ENCODE measurements at regions not wholly inside any gene's neighbourhood (a gene's known extent, or its start where the extent isn't known, plus 50 kb on each side); places are given as distances from the start of the nearest gene placed in this dataset.

DNA sequence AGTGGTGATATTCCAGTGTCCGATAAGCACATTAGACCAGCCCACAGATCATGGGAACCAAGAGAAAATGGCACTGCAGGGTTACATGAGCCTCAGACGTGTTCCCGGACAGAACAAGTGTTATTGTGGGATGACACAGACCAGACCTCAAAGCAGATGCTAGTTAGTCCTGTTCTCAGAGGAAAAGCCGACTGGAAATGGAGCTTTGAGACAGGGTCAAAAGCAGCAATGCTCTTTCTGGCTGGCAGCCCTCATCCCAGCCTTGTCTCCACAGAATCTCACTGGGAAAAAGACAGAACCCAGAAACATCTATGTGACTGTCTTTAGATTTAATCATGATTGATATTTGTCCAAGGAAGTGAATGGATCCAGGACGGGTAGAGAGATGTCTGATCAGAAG, 506.8 kb downstream of the INSC start:
- ChIA-PET POLR2A (no interaction called here), CTCF (no interaction called here)
- H3K27ac Mint-ChIP-seq: no peak overlapping the region
- intact Hi-C loops (cut with DNase I, micrococcal nuclease): no loop called here
- no peak for DNase-seq
- TF ChIP-seq, protein P1, sequence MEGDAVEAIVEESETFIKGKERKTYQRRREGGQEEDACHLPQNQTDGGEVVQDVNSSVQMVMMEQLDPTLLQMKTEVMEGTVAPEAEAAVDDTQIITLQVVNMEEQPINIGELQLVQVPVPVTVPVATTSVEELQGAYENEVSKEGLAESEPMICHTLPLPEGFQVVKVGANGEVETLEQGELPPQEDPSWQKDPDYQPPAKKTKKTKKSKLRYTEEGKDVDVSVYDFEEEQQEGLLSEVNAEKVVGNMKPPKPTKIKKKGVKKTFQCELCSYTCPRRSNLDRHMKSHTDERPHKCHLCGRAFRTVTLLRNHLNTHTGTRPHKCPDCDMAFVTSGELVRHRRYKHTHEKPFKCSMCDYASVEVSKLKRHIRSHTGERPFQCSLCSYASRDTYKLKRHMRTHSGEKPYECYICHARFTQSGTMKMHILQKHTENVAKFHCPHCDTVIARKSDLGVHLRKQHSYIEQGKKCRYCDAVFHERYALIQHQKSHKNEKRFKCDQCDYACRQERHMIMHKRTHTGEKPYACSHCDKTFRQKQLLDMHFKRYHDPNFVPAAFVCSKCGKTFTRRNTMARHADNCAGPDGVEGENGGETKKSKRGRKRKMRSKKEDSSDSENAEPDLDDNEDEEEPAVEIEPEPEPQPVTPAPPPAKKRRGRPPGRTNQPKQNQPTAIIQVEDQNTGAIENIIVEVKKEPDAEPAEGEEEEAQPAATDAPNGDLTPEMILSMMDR (IDR thresholded peaks at IDR 0.05): no peak
- no peaks in the 10 kb centered on the region for H3K36me3 Mint-ChIP-seq (ENCODE audit: low read depth)
- no peaks in the 10 kb centered on the region for H3K9me3 Mint-ChIP-seq
- Histone ChIP-seq H3K4me3 (ENCODE audit: low read length) (no peak overlapping the region), H3K4me1 (ENCODE audit: insufficient read depth, low read length) (no peaks in the 10 kb centered on the region), H3K27me3 (ENCODE audit: control insufficient read depth in 1 of 2, insufficient read depth in 2 of 2, low read length in 2 of 2) (peaks cover 0 to 2% of the 10 kb centered on the region in 2 experiments), H3K27ac (ENCODE audit: low read depth in 1 of 2, low read length in 2 of 2) (no peak overlapping the region), H3K36me3 (ENCODE audit: insufficient read depth, low read length) (no peaks in the 10 kb centered on the region), H3K9me3 (ENCODE audit: control insufficient read depth in 1 of 2, insufficient read depth in 1 of 2, low read length in 2 of 2) (no peaks in the 10 kb centered on the region)
- H3K4me1 Mint-ChIP-seq (ENCODE audit: low read depth): no peaks in the 10 kb centered on the region
- H3K27me3 Mint-ChIP-seq: peaks cover 4% of the 10 kb centered on the region
- no peak overlapping the region for H3K4me3 Mint-ChIP-seq
- ATAC-seq (ENCODE audit: poor library complexity): no peak

- ATAC-seq (ENCODE audit: poor library complexity) (no peak), DNase-seq (no peak)
- no peak overlapping the region for H3K4me3 ChIP-seq (ENCODE audit: low read length)
- Mint-ChIP-seq H3K9me3 (no peaks in the 10 kb centered on the region), H3K4me1 (ENCODE audit: low read depth) (no peaks in the 10 kb centered on the region), H3K36me3 (ENCODE audit: low read depth) (no peaks in the 10 kb centered on the region), H3K27me3 (peaks cover 4% of the 10 kb centered on the region), H3K4me3 (no peak overlapping the region), H3K27ac (no peak overlapping the region)
- H3K27ac ChIP-seq (ENCODE audit: low read depth in 1 of 2, low read length in 2 of 2): no peak overlapping the region
- no peaks in the 10 kb centered on the region for H3K36me3 ChIP-seq (ENCODE audit: insufficient read depth, low read length)
- CTCF ChIA-PET: no interaction called here
- peaks cover 0 to 2% of the 10 kb centered on the region in 2 experiments for H3K27me3 ChIP-seq (ENCODE audit: control insufficient read depth in 1 of 2, insufficient read depth in 2 of 2, low read length in 2 of 2)
- no peaks in the 10 kb centered on the region for H3K4me1 ChIP-seq (ENCODE audit: insufficient read depth, low read length)
- H3K9me3 ChIP-seq (ENCODE audit: control insufficient read depth in 1 of 2, insufficient read depth in 1 of 2, low read length in 2 of 2): no peaks in the 10 kb centered on the region
- intact Hi-C loops (cut with DNase I, micrococcal nuclease): no loop called here
- POLR2A ChIA-PET: no interaction called here
- TF ChIP-seq, protein P1 (IDR thresholded peaks at IDR 0.05): no peak
These were observed 507.6 kb downstream of the INSC start for GRCh38 chr11:15622231-15622890.

DNA sequence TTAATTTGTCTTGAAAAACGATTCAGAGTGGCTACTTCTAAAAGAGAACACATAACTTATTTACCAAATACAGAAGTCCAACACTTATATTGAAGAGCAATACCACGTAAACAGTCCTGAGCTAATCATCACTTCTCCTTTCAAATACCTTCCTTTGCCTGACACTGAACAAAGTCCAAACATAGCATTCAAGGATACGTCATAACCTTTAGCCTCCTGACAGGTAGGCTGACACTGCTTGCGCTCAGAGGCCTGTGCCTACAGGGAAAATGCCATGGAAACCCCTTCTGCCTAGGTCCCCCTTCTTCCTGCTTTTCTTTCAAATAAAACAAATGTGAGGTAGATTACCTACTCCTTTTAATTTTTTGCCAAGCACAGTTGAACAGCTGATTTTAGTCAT, 510.0 kb downstream of the INSC start:
- no peaks in the 10 kb centered on the region for H3K4me1 Mint-ChIP-seq (ENCODE audit: low read depth)
- intact Hi-C loops (cut with DNase I, micrococcal nuclease): no loop called here

More for the DNA sequence above, 510.0 kb downstream of the INSC start:
- DNase-seq (no peak), ATAC-seq (ENCODE audit: poor library complexity) (no peak)
- H3K27me3 ChIP-seq (ENCODE audit: control insufficient read depth in 1 of 2, insufficient read depth in 2 of 2, low read length in 2 of 2): peaks cover 0 to 2% of the 10 kb centered on the region in 2 experiments
- Mint-ChIP-seq H3K27me3 (peaks cover 10% of the 10 kb centered on the region), H3K4me3 (no peak overlapping the region), H3K9me3 (no peaks in the 10 kb centered on the region), H3K36me3 (ENCODE audit: low read depth) (no peaks in the 10 kb centered on the region), H3K27ac (no peak overlapping the region)
- no peak overlapping the region for H3K27ac ChIP-seq (ENCODE audit: low read depth in 1 of 2, low read length in 2 of 2)
- H3K9me3 ChIP-seq (ENCODE audit: control insufficient read depth in 1 of 2, insufficient read depth in 1 of 2, low read length in 2 of 2): no peaks in the 10 kb centered on the region
- POLR2A ChIA-PET: no interaction called here
- no peak overlapping the region for H3K4me3 ChIP-seq (ENCODE audit: low read length)
- CTCF ChIA-PET: no interaction called here
- H3K4me1 ChIP-seq (ENCODE audit: insufficient read depth, low read length): no peaks in the 10 kb centered on the region
- no peaks in the 10 kb centered on the region for H3K36me3 ChIP-seq (ENCODE audit: insufficient read depth, low read length)
- TF ChIP-seq, protein P1 (IDR thresholded peaks at IDR 0.05): no peak
